HG03039 (cell line): ENCODE measurements at regions not wholly inside any gene's neighbourhood (a gene's known extent, or its start where the extent isn't known, plus 50 kb on each side); places are given as distances from the start of the nearest gene placed in this dataset.
"Not testable (repeated sequence)": the region's sequence is repeated elsewhere in the genome, so short reads cannot be mapped to it uniquely, and the experiment has no call there.

Source experiments
- ATAC-seq: cut with Tn5 transposase; IDR thresholded peaks from one replicate; pipeline ENCODE4 v1.9.1; 2021; ENCODE audit warnings: mild to moderate bottlenecking, moderate library complexity; ENCODE audit not compliant: unreplicated experiment

DNA sequence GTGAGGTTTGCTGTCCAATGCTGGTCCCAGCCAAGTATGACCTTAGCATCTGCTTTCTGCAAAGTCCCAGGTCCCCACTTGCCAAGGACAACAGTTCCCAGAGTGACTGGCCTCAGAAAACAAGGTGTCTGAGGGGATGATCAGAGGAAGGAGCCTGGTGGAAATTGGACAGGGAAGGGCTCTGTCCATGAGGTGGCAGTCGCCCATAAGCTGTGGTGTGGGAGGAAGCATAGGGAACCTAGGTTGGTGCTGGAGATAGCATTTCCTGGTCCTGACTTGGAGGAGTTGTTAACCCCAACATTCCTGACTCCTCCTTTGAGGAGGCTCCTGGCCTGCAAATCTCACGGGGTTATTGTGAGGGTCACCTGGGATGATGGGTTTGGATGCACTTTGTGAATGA is 77.8 kb downstream of the LIMS4 start:
- not testable (repeated sequence) for ATAC-seq

DNA sequence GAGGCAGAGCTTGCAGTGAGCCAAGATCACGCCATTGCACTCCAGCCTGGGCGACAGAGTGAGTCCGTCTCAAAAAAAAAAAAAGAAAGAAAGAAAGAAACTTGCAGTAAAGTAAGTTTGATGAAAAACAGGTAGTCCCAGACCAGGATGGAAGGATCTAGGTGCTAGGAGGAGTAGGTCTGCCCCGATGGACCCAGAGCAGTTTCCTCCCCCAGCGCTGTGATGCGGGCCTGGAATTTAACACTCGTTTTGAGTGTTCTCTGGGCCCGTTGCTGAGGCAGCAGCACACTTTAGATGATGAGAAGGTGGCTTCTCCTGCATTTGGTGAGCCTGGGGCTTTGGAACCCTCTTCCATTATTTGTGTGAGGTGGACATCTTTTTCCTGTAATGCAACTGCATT is 80.2 kb downstream of the LIMS4 start:
- ATAC-seq: not testable (repeated sequence)

DNA sequence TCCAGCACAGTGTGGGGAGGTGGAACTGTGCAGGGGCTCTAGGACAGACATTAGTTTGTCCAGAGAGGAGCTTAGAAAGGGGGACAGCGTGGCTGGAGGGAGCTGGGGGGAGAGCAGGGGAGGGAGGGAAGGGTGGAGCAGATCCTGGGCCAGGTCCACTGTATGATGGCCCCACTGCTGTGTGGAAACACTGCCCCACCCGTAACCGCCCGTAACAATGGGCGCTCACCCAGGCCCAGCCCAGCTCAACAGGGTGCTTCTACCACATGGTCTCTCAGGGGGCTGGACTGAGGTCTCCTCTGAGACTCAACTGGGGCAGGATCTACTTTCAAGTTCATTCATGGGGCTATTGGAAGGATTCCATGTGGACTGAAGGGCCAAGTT is 81.6 kb downstream of the LIMS4 start:
- not testable (repeated sequence) for ATAC-seq

DNA sequence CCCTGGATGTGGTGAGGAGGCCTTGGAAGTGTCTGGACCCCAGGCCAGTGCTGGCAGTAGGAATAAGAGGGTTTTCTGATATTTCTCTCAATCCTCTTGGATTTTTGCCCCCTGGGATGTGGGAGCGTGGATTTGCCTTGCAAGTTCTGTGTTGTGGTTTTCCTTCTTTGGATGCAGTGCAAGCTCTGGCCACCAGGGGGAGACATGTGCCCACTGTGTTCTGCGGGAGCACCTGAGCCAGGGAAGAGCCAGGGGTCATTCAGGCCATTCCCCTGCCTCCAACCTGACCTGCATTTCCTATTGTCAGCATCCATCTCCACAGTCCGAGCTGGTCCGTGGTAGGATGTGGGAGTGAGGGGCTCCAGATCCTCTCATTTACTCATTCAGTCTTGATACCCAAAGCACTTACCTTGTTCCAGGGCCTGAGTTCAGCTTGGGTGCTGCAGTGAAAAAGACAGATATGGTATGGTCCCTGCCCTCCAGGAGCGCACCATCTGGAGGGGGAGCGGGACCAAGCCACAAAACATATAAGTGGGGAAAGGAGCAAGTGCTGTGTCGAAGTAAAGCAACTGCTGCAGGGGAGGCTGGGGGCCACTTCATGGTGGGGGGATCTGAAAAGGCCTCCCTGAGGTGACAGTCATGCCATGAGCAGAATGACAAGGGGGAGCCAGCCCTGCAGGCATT is 82.1 kb downstream of the LIMS4 start:
- not testable (repeated sequence) for ATAC-seq

DNA sequence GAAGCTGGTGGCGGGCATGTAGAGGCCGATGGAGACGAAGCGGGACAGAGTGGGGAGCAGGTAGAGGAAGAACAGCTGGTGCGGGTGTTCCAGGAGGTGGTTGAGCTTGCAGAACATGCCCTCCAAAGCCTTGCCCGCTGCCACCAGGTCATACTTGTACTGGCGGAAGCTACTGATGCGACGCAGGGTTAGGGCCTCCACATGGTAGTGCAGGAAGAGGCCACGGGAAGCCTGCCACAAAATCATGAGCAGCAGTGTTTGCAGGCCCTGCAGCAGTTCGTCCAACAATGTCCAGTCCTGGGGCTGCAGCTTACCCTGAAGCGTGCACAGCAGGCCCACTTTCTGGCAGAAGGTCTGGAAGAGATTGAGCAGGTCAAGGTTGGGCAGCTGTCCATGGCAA is 85.6 kb downstream of the LIMS4 start:
- not testable (repeated sequence) for ATAC-seq

DNA sequence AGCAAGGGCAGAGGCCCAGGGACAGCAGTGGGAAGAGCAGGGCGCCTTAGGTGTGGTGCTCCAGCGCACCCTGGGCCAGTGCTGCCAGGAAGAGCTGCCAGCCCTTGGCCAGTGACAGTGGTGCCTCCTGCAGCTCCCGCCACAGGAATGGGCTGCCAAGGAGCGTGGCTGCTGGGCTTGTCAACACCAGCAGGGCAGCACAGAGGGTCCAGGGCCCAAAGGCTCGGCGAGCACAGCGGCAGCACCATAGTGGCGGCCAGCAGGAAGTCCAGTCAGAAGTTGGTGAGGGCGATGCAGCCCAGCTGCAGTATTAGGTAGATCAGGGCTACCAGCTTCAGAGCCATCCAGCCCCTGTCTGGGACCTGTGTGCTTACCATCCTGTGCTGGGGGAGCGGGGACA is 86.1 kb downstream of the LIMS4 start:
- ATAC-seq: not testable (repeated sequence)

DNA sequence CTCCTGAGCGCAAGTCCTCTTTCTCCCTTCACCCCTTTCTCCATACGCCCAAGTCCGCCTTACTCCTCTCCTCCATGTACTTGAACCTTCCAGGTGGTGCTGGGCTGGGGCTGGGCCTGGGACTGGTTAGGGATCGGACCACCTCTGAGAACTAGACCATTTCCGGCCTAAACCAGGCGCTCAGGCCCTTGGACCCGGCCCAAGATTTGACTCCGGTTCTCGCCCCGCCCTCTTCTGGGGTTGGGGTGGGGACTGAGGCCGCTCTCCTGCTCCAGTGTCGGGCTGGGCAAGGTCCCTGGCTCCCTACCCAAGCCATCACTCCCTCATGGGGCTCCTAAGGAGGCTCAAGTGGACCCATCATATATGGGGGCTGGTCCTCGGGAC is 87.9 kb downstream of the LIMS4 start:
- ATAC-seq: not testable (repeated sequence)

DNA sequence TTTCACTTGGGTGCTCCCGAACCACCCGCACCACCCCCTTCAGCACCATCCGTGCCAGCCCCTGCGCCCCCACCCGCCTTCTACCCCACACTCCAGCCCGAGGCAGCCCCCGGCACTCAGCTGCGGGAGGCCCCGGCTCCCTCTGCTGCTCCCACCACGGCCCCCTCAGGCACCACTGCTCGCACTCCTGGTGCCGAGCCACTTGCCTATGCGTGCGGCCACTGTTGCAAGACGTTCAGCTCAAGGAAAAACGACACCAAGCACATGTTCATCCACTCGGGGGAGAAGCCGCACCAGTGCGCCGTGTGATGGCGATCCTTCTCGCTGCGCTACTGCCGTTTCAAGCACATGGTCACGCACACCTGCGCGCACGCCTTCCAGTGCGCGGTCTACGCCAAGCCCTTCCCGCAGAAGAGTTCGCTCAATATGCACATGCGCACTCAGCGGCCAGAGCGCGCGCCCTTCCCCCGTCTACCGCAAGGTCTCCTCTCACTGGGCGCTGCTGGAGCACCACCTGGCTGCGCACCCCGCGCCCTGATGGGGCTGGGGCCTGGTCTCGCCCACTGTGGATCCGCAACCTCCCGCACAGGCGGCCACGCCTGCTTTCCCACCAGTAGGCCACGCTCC is 88.4 kb downstream of the LIMS4 start:
- not testable (repeated sequence) for ATAC-seq

DNA sequence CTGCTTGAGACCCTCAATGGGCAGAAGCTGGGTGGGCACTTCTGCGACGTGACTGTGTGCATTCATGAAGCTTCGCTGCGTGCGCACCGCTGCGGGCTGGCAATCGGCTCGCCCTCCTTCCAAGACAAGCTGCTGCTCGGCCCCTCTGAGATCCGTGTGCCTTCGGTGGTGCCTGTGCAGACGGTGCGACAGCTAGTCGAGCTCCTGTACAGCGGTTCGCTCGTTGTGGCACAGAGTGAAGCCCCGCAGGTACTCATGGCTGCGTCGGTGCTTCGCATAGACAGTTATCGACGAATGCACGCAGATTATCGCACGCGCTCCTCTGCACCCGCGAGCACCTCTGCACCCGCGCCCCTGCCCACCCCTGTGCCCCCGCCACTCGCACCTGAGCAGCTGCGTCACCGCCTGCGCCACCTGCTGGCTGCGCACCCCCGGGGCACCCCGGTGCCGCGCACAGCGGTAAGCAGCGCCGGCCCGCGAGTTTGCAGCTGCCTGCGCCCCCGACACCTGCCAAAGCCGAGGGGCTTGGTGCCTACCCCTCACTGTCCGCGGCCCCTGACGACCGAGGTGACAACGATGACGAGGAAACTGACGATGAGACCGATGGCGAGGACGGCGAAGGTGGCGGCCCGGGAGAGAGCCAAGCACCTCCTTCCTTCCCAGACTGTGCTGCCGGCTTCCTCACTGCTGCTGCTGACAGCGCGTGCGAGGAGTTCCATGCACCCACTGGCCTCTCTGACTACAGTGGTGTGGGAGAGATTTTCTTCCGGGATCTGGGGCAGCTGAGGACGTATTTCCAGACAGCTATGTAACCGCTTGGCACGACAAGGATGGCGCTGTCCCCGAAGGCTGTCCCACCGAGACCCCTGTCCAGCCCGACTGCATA is 89.2 kb downstream of the LIMS4 start:
- ATAC-seq: not testable (repeated sequence)

DNA sequence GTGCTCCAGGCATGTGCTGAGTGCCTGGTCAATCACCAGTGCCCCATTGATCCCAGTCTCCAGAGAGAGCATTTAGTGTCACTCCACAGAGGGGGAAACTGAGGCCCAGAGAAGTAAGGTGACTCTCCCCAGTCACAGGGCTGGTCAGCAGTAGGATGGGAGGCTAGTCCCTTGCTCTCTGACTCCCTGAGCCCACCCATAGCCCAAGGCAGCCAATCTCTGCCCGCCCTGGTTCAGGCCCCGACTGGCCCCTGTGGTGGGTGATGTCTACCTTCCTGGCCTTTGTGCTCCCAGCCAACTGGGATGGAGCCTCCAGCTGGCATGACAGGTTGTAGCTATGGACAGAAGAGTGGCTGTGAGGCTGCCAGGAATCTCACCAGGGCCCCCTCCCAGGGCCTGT is 99.1 kb downstream of the LIMS4 start:
- ATAC-seq: not testable (repeated sequence)

DNA sequence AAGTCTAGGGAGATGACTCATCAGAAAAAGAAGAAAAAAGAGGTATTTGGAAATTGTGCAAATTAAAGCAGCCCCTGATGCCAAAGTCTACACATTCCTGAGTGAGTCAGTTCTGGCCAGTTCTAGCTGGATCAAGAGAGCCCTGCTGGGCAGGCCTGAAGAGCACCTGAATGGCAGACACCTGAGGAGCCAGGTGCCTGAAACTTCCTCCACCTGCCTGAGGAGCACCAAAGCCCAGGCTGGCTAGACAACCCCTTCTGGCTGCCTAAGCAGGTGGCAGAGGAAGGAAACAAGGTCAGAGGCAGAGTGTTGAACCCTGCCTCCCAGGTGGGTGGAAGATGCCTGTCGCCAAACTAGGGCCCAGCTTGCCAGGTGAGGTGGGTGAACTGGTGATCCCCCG is 101.0 kb downstream of the LIMS4 start:
- not testable (repeated sequence) for ATAC-seq

DNA sequence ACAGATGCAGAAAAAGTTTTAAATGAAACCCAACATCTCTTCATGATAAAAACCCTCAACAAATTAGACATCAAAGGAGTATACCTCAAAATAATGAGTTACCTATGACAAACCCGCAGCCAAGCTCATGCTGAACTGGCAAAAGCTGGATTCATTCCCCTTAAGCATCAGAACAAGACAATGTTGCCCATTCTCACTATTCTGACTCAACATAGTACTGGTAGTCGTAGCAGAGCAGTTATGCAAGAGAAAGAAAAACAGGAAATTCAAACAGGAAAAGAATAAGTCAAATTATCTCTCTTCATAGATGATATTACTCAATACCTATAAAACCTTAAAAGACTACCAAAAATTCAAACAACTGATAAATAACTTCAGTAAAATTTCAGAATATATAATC is 115.0 kb downstream of the LIMS4 start:
- ATAC-seq: not testable (repeated sequence)

DNA sequence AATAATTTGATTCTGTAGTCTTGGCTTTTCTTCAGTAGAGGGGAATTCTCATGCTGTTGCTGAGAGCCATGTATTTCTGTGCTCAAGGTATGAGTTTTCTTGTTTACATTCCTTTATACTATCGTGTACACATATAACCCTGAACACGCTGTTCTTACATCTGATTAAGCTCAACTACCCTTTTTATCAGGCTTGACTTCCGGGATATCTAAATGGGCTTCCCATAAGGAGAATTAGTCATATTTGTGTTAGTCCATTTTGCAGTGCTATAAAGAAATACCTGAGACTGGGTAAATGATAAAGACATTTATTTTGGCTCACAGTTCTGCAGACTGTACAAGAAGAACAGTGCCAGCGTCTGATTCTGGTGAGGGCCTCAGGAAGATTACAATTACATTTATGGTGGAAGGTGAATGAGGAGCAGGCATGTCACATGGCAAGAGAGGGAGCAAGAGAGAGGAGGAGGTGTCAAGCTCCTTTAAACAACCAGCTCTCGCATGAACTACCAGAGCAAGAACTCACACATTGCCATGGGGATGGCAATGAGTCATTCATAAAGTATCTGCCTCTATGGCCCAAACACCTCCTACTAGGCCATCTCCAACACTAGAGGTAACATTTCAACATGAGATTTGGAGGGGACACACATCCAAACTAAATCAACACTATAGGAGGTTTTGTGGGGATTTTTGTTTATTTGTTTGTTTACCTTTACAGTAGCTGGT is 118.2 kb downstream of the LIMS4 start:
- ATAC-seq: not testable (repeated sequence)

DNA sequence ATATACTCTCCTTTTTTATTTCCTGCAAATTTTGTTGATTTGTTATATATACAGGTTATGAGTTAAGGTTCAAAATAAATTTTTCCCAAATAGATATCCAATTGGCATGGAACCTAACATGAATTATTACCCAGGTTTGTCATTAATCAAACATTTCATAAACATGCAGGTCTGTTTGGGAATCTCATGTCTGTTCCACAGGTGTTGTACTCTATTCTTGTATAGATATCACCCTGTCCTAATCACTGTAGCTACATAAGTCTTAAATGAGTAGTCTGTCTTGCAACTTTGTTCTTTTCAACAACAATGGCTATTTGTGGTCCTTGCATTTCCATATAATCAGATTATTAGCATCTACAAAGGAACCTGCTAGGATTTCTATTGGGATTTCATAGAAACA is 121.9 kb downstream of the LIMS4 start:
- not testable (repeated sequence) for ATAC-seq

DNA sequence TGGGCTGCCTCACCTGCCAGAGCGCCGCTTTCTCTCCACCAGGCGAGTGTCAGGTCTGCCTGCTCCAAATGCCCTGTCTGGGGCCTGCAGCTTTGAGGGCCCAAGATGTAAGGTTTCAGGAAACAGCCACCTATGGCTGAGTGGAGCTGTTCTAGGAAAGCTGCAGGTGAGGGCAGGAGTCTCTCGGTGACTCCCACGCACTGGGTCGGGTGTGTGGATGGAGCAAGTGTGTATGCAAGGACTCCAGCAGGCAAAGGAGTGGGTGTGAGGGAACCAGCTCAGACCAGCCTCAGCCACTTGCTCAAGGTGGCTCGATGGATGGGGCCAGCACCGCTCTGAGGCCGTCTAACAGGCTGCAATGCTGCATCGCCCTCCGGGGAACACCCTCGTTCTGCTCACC is 123.7 kb downstream of the LIMS4 start:
- not testable (repeated sequence) for ATAC-seq

DNA sequence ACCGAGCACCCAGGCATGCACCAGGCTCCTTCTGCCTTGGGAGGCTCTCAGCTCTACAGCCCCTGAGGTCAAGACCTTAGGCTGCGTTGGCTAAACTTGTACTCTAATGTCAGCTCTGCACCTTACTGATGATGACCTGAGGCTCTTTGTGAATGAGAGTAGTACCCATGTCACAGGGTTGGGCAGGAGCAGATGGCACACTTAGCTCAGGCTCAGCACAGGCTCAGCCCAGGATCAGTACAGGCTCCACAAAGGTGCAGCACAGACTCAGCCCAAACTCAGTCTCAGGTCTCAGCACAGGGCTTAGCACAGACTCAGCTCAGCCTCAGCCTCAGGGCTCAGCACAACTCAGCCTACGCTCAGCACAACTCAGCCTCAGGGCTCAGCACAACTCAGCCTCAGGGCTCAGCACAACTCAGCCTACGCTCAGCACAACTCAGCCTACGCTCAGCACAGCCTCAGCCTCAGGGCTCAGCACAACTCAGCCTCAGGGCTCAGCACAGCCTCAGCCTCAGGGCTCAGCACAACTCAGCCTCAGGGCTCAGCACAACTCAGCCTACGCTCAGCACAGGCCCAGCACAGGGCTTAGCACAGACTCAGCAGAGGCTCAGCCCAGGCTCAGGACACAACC is 128.1 kb downstream of the LIMS4 start:
- ATAC-seq: not testable (repeated sequence)

DNA sequence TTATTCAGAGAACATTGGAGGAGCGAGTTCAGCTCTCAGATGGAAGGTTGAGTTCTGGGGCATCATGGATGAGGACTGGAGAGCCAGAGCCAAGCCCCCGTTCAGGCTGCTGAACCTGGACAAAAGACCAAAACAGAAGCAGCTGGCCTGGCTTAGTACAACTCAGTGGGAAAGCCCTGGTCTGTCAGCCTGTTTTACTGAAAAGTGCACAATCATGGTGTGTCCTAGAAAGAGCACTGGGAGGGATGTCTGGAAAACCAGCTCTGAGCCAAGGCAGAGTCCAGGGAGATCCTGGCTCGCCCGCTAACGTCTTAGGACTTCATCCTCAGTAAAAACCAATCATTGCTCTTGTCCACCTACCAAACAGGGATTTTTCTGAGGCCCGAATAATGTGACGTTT is 129.7 kb upstream of the MTLN start:
- ATAC-seq: not testable (repeated sequence)

DNA sequence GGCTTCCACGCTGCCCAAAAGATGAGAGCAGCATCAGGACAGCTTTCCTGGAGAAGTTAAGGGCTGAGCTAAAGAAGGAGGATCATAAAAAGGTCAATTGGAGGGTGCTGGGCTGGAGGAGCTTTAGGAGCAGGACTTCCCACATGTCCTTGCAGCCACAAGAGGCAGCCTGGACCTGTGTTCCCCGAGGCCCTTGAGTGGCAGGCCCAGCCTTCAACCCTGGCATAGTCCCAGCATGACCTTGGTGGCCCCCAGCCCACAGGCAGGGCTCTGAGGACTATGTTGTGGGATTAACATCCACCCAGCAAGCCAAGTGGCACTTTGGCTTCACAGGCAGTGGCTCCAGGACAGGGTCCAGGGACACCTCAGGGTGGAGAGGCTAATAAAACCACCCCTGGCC is 126.8 kb upstream of the MTLN start:
- ATAC-seq: not testable (repeated sequence)

DNA sequence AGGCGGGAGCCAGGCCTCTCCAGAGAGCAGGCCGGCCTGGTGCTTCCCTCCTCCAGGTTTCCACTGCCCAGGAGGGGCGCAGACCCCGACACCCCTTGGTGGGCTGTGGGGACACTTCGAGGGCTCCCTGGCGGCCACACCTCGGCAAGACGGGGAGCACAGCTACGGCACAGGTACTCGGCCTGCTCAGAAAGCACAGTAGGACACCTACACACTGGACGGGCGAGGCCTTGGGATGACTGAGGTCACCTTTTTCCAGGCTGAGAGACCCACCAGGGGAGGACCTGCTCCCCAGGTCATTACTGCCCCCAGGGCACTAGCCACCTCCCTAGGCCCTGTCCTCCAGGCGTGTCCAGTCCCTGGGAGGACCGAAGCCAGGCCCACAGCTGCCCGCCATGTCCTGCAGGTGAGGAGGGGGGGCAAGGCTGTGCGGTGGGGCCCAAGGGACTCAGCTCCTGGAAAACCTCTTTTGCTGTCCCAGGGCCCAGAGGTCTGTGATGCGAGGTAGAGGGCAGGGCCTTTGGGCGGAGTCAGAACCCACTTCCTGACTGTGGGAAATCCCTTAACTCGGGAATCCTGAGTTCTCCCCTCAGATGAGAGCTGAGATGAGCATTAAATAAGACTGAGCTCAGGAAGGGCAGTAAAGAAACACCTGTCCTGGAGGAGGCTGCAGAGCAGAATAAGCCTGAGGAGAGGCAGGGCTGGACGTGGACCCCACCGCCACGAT is 126.1 kb upstream of the MTLN start:
- ATAC-seq: not testable (repeated sequence)

DNA sequence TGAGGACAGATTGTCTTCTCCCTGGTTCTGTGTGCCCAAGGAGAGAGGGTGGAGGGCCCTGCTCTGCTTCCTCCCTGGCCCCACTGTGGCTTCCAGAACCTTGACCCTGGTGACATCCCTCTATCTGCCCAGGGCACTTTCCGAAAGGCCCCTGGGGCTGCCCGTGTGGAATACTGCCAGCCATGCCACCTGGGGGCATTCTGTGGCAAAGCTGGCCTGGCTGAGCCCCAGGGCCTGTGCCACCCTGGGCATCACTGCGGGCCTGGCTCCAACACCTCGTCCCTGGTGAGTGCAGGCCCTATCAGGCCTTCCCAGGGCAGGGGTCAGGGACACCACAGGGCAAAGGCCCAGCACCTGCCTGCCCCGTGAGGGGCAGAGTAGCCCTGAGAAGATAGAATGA is 123.7 kb upstream of the MTLN start:
- not testable (repeated sequence) for ATAC-seq
